Nephron progenitor cell (in vitro differentiated cells): ENCODE measurements at regions not wholly inside any gene's neighbourhood (a gene's known extent, or its start where the extent isn't known, plus 50 kb on each side); places are given as distances from the start of the nearest gene placed in this dataset.

Experiments used
- DNase-seq: peaks from one replicate; pipeline ENCODE4 v3.0.0; 2021
- H3K27ac Mint-ChIP-seq: 2 replicates; pipeline ENCODE4 v1.8.0; 2021; ENCODE audit warnings: mild to moderate bottlenecking, moderate library complexity, mixed read lengths
- H3K27me3 Mint-ChIP-seq: 2 replicates; pipeline ENCODE4 v1.8.0; 2021; ENCODE audit warnings: mild to moderate bottlenecking, low read depth, mixed read lengths; ENCODE audit not compliant: poor library complexity
- H3K36me3 Mint-ChIP-seq: 2 replicates; pipeline ENCODE4 v1.8.0; 2021; ENCODE audit warnings: low read depth, mixed read lengths
- H3K4me1 Mint-ChIP-seq: 2 replicates; pipeline ENCODE4 v1.8.0; 2021; ENCODE audit warnings: mixed read lengths
- H3K4me3 Mint-ChIP-seq: 2 replicates; pipeline ENCODE4 v1.8.0; 2021; ENCODE audit warnings: mild to moderate bottlenecking, moderate library complexity, mixed read lengths
- H3K9me3 Mint-ChIP-seq: 2 replicates; pipeline ENCODE4 v1.8.0; 2021; ENCODE audit warnings: mild to moderate bottlenecking, moderate library complexity, mixed read lengths
- CTCF ChIP-seq: fragments of 200-600 bp; sonication (generic); IDR thresholded peaks from 2 replicates; pipeline ENCODE4 v1.5.0; 2021; ENCODE audit warnings: antibody characterized with exemption

GRCh38 chr7:142537760-142538159 lies 211.5 kb upstream of the PRSS1 start:
- no peak overlapping the region for H3K4me3 Mint-ChIP-seq
- H3K36me3 Mint-ChIP-seq = no peaks in the 10 kb centered on the region
- H3K27me3 Mint-ChIP-seq = peaks cover 9% of the 10 kb centered on the region
- no peak overlapping the region for H3K27ac Mint-ChIP-seq
- no peaks in the 10 kb centered on the region for H3K4me1 Mint-ChIP-seq
- no peak for TF ChIP-seq CTCF
- no peaks in the 10 kb centered on the region for H3K9me3 Mint-ChIP-seq
- no peak for DNase-seq

GRCh38 chr7:142535123-142535779 lies 214.0 kb upstream of the PRSS1 start:
- no peaks in the 10 kb centered on the region for H3K36me3 Mint-ChIP-seq
- peak; percentile 74 for TF ChIP-seq CTCF
- peak; percentile 81 for DNase-seq
- no peaks in the 10 kb centered on the region for H3K4me1 Mint-ChIP-seq
- peaks cover 9% of the 10 kb centered on the region for H3K27me3 Mint-ChIP-seq
- H3K27ac Mint-ChIP-seq = no peak overlapping the region
- no peaks in the 10 kb centered on the region for H3K9me3 Mint-ChIP-seq
- peak overlapping the region; percentile 15 for H3K4me3 Mint-ChIP-seq

- no peak for TF ChIP-seq CTCF
- Mint-ChIP-seq H3K4me3 (no peak overlapping the region), H3K4me1 (no peaks in the 10 kb centered on the region), H3K27me3 (peaks cover 9% of the 10 kb centered on the region), H3K27ac (no peak overlapping the region), H3K36me3 (no peaks in the 10 kb centered on the region), H3K9me3 (no peaks in the 10 kb centered on the region)
- no peak for DNase-seq
These were observed 214.5 kb upstream of the PRSS1 start for GRCh38 chr7:142534726-142535122.

- Mint-ChIP-seq H3K4me1 (no peaks in the 10 kb centered on the region), H3K27ac (no peak overlapping the region), H3K9me3 (no peaks in the 10 kb centered on the region), H3K36me3 (no peaks in the 10 kb centered on the region), H3K27me3 (peaks cover 9% of the 10 kb centered on the region), H3K4me3 (no peak overlapping the region)
- DNase-seq = no peak
- no peak for TF ChIP-seq CTCF
These were observed 215.4 kb upstream of the PRSS1 start for GRCh38 chr7:142533920-142534319.

- no peak overlapping the region for H3K27ac Mint-ChIP-seq
These were observed 219.7 kb upstream of the PRSS1 start for GRCh38 chr7:142529591-142529990.

More at GRCh38 chr7:142529591-142529990, 219.7 kb upstream of the PRSS1 start:
- no peak overlapping the region for H3K4me3 Mint-ChIP-seq
- DNase-seq = no peak
- peaks cover 15% of the 10 kb centered on the region for H3K27me3 Mint-ChIP-seq
- H3K4me1 Mint-ChIP-seq = no peaks in the 10 kb centered on the region
- no peaks in the 10 kb centered on the region for H3K9me3 Mint-ChIP-seq
- no peaks in the 10 kb centered on the region for H3K36me3 Mint-ChIP-seq
- TF ChIP-seq CTCF = no peak
